Vagina (tissue), 2 donors: ENCODE measurements at regions not wholly inside any gene's neighbourhood (a gene's known extent, or its start where the extent isn't known, plus 50 kb on each side); places are given as distances from the start of the nearest gene placed in this dataset. TPM values are rescaled to one million over a fixed set of nuclear protein-coding genes. Genes with fewer than 3 reads are reported as not detected.

Experiments
- DNase-seq, 2 donors: peaks; one replicate each; pipeline ENCODE4 v3.0.0-alpha.2; 2017; ENCODE audit errors: extremely low spot score in 2 of 2
- H3K27ac ChIP-seq: fragments of 200-600 bp; sonication (generic); one replicate; pipeline ENCODE4 v1.5.1; 2019
- H3K27me3 ChIP-seq: fragments of 200-600 bp; sonication (generic); one replicate; pipeline ENCODE4 v1.5.1; 2019
- H3K36me3 ChIP-seq, 2 donors: fragments of 200-600 bp; sonication (generic); one replicate each; pipeline ENCODE4 v1.5.1; 2017 to 2019
- H3K4me1 ChIP-seq: fragments of 200-600 bp; sonication (generic); one replicate; pipeline ENCODE4 v1.5.1; 2019
- H3K4me3 ChIP-seq, 2 donors: fragments of 200-600 bp; sonication (generic); 1 replicate in 1 of 2; 2 replicates in 1 of 2; pipeline ENCODE4 v1.5.1; 2016 to 2019
- H3K9me3 ChIP-seq: fragments of 200-600 bp; sonication (generic); one replicate; pipeline ENCODE4 v1.5.1; 2019
- POLR2A ChIP-seq, 2 donors: fragments of 450-650 bp; IDR thresholded peaks; one replicate each; pipeline ENCODE4 v1.6.1; 2017; ENCODE audit warnings: antibody characterized with exemption in 2 of 2, mild to moderate bottlenecking in 2 of 2, moderate library complexity in 2 of 2
- POLR2AphosphoS5 ChIP-seq, 2 donors: sonication (generic); formaldehyde crosslinking; IDR thresholded peaks; one replicate each; pipeline ENCODE4 v1.9.0; 2017; ENCODE audit warnings: antibody characterized with exemption in 2 of 2, mild to moderate bottlenecking in 2 of 2, low read depth in 1 of 2; ENCODE audit not compliant: insufficient read depth in 1 of 2
- intact Hi-C: fragments of 100-400 bp; cut with DNase I; formaldehyde crosslinking; loops from one replicate; pipeline ENCODE4 v1.15.1; 2023
- microRNA-seq: library from miRNA; unstranded; fragments of <30 nt; microRNA quantifications from one replicate; pipeline ENCODE4, GENCODE V29; 2017; ENCODE audit warnings: borderline number of aligned reads, borderline replicate concordance
- small RNA-seq: library from RNA; depleted of rRNA; stranded (forward); fragments of <200 nt; gene quantifications from one replicate; pipeline ENCODE3, GENCODE V24; 2016
- TF ChIP-seq, protein P1 (sequence below), 3 experiments: fragments of 450-650 bp in 2 of 3; fragments of 200-600 bp in 1 of 3; sonication (generic) in 1 of 3; IDR thresholded peaks; one replicate each; pipeline ENCODE4 v1.5.1; 2017 to 2019; ENCODE audit warnings: antibody characterized with exemption in 3 of 3, mild to moderate bottlenecking in 2 of 3, moderate library complexity in 2 of 3

DNA sequence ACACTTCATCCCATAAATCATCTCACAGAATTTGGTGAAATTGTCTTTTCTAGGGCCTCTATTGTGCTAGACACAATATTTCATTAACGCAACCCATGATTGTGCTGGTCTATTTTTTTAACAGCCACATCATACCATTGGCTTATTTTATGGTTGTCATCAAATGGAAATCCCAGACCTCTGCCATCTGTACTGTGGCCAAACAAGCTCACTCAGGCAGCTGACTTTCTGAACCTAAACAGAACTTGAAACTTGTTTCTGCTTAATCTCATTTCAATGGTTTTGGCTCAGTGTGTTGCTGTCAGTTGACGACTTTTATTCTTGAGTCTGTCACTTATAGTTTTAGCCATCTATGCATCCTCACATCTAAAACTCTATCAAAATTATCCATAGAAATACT lies 111.8 kb downstream of the HAO1 start:
- no peak for TF ChIP-seq POLR2AphosphoS5 (IDR thresholded peaks at IDR 0.05; ENCODE audit: insufficient read depth in 1 of 2, low read depth in 1 of 2)
- TF ChIP-seq, protein P1, sequence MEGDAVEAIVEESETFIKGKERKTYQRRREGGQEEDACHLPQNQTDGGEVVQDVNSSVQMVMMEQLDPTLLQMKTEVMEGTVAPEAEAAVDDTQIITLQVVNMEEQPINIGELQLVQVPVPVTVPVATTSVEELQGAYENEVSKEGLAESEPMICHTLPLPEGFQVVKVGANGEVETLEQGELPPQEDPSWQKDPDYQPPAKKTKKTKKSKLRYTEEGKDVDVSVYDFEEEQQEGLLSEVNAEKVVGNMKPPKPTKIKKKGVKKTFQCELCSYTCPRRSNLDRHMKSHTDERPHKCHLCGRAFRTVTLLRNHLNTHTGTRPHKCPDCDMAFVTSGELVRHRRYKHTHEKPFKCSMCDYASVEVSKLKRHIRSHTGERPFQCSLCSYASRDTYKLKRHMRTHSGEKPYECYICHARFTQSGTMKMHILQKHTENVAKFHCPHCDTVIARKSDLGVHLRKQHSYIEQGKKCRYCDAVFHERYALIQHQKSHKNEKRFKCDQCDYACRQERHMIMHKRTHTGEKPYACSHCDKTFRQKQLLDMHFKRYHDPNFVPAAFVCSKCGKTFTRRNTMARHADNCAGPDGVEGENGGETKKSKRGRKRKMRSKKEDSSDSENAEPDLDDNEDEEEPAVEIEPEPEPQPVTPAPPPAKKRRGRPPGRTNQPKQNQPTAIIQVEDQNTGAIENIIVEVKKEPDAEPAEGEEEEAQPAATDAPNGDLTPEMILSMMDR (IDR thresholded peaks at IDR 0.05), result no peak
- Histone ChIP-seq H3K27ac (no peak overlapping the region), H3K4me1 (no peaks in the 10 kb centered on the region), H3K9me3 (no peaks in the 10 kb centered on the region), H3K27me3 (no peaks in the 10 kb centered on the region), H3K36me3 (no peaks in the 10 kb centered on the region), H3K4me3 (no peak overlapping the region)
- intact Hi-C loops, result no loop called here
- no peak for DNase-seq

- H3K27ac ChIP-seq, result no peak overlapping the region
- no peak for TF ChIP-seq POLR2A (IDR thresholded peaks at IDR 0.05)
- no peak for TF ChIP-seq POLR2AphosphoS5 (IDR thresholded peaks at IDR 0.05; ENCODE audit: insufficient read depth in 1 of 2, low read depth in 1 of 2)
- TF ChIP-seq, protein P1 (IDR thresholded peaks at IDR 0.05), result no peak
- no peak for DNase-seq
- no peak overlapping the region for H3K4me3 ChIP-seq
- intact Hi-C loops, result no loop called here
- no peaks in the 10 kb centered on the region for H3K27me3 ChIP-seq
- no peaks in the 10 kb centered on the region for H3K4me1 ChIP-seq
- no peaks in the 10 kb centered on the region for H3K9me3 ChIP-seq
- no peaks in the 10 kb centered on the region for H3K36me3 ChIP-seq
These were observed 111.2 kb downstream of the HAO1 start for GRCh38 chr20:7829031-7829430.

- Histone ChIP-seq H3K36me3 (no peaks in the 10 kb centered on the region), H3K27me3 (no peaks in the 10 kb centered on the region), H3K27ac (no peak overlapping the region), H3K4me3 (no peak overlapping the region), H3K9me3 (no peaks in the 10 kb centered on the region), H3K4me1 (no peaks in the 10 kb centered on the region)
- DNase-seq, result no peak
- TF ChIP-seq POLR2A (IDR thresholded peaks at IDR 0.05), result no peak
- TF ChIP-seq, protein P1 (IDR thresholded peaks at IDR 0.05), result no peak
- TF ChIP-seq POLR2AphosphoS5 (IDR thresholded peaks at IDR 0.05; ENCODE audit: insufficient read depth in 1 of 2, low read depth in 1 of 2), result no peak
- intact Hi-C loops, result no loop called here
These were observed 110.5 kb downstream of the HAO1 start for GRCh38 chr20:7829776-7830175.

Small RNAs in the stretch of these regions (microRNA-seq; reads per million reads assigned to microRNA genes)
- gene MIR8062, result not detected

Small RNAs in the stretch of these regions (small RNA-seq; reads per million reads assigned to genes)
- gene MIR8062 (not detected), gene RN7SL547P (not detected)
